ENCODE measurements at regions not wholly inside any gene's neighbourhood (a gene's known extent, or its start where the extent isn't known, plus 50 kb on each side); places are given as distances from the start of the nearest gene placed in this dataset. TPM values are rescaled to one million over a fixed set of nuclear protein-coding genes. Genes with fewer than 3 reads are reported as not detected.

GRCh38 chr2:33660416-33661123 is 61.5 kb upstream of the FAM98A start:
- Histone ChIP-seq H3K9me3 (no peaks in the 10 kb centered on the region), H3K4me1 (no peaks in the 10 kb centered on the region), H3K4me3 (no peak overlapping the region), H3K36me3 (replicated peaks in 1 of 2; ENCODE audit: insufficient read depth in 1 of 2, low read depth in 2 of 2) (no peaks in the 10 kb centered on the region), H3K27me3 (no peaks in the 10 kb centered on the region), H3K27ac (no peak overlapping the region)
- ATAC-seq (no peak), DNase-seq (no peak)
- WGBS, 2 donors: 61 to 62% methylated on average over 8 to 10 of the region's 10 CpGs
- TF ChIP-seq CTCF (IDR thresholded peaks at IDR 0.05) (no peak), POLR2A (IDR thresholded peaks at IDR 0.05) (no peak)
- intact Hi-C loops (cut with DNase I): no loop called here

DNA sequence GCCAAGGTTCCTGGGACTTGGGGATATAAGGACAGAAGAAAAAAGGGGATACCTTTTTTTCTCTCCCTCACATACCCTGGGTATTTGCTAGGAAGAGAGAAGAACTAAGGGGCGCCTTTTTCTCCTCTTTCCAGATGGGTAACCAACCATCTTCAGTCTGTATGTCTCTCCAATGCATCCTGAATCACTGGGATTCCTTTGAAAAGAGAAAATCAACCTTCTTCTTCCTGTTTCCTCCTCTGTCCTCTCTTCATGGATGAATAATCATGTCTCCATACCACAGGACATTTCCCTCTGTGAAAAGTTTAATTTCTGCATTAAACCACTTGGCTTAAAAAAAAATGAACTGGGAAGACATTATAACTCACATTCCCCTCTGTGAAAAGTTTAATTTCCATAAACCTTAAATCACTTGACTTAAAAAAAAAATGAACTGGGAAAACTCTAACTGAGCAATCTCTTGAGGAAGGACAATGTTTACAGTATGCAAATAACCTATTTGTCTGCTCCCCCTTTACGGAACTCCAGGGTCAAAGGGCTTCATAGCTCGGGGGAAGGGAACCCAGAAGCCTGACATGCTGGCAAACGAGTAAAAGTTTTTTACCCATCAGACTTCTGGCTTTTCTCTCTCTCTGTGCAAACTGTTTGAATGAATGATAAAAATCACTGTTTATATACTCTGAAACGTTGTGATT is 56.7 kb upstream of the FAM98A start:
- TF ChIP-seq POLR2A (IDR thresholded peaks at IDR 0.05) (no peak), CTCF (IDR thresholded peaks at IDR 0.05) (no peak)
- DNase-seq (no peak), ATAC-seq (no peak)
- WGBS, 2 donors: 51 to 53% methylated on average over 5 of the region's 5 CpGs
- Histone ChIP-seq H3K4me1 (no peaks in the 10 kb centered on the region), H3K27ac (no peak overlapping the region), H3K9me3 (no peaks in the 10 kb centered on the region), H3K36me3 (replicated peaks in 1 of 2; ENCODE audit: insufficient read depth in 1 of 2, low read depth in 2 of 2) (no peaks in the 10 kb centered on the region), H3K4me3 (no peak overlapping the region), H3K27me3 (no peaks in the 10 kb centered on the region)
- intact Hi-C loops (cut with DNase I): no loop called here

- TF ChIP-seq POLR2A (IDR thresholded peaks at IDR 0.05) (no peak), CTCF (IDR thresholded peaks at IDR 0.05) (no peak)
- intact Hi-C loops (cut with DNase I): no loop called here
Measured at GRCh38 chr2:33652830-33653229, 53.7 kb upstream of the FAM98A start.

GRCh38 chr2:33650171-33650570 is 51.1 kb upstream of the FAM98A start:
- intact Hi-C loops (cut with DNase I): no loop called here
- no peak for TF ChIP-seq CTCF (IDR thresholded peaks at IDR 0.05)
- no peak for TF ChIP-seq POLR2A (IDR thresholded peaks at IDR 0.05)
- Histone ChIP-seq H3K4me3 (no peak overlapping the region), H3K4me1 (no peaks in the 10 kb centered on the region), H3K36me3 (replicated peaks in 1 of 2; ENCODE audit: insufficient read depth in 1 of 2, low read depth in 2 of 2) (no peaks in the 10 kb centered on the region), H3K27ac (no peak overlapping the region), H3K9me3 (no peaks in the 10 kb centered on the region), H3K27me3 (no peaks in the 10 kb centered on the region)
- no peak for DNase-seq
- 30 to 56% methylated on average over 1 of the region's 1 CpG for WGBS, 2 donors
- ATAC-seq: no peak

More at GRCh38 chr2:33652830-33653229, 53.7 kb upstream of the FAM98A start:
- no peak overlapping the region for H3K4me3 ChIP-seq
- H3K36me3 ChIP-seq (replicated peaks in 1 of 2; ENCODE audit: insufficient read depth in 1 of 2, low read depth in 2 of 2): no peaks in the 10 kb centered on the region
- 72 to 83% methylated on average over 1 of the region's 1 CpG for WGBS, 2 donors
- ATAC-seq (no peak), DNase-seq (no peak)
- no peaks in the 10 kb centered on the region for H3K27me3 ChIP-seq
- no peaks in the 10 kb centered on the region for H3K4me1 ChIP-seq
- H3K27ac ChIP-seq: no peak overlapping the region
- H3K9me3 ChIP-seq: no peaks in the 10 kb centered on the region

MicroRNA genes in the stretch of these regions (microRNA counts, 767-probe panel; counts per million panel counts)
- microRNA hsa-miR-548ad: 0 to 736 counts per million in 2 donors

Small RNA genes lying in the stretch of these regions (microRNA-seq; reads per million reads assigned to microRNA genes)
- 0 reads per million in 2 donors for gene MIR548AD (ENCODE audit: borderline number of aligned reads in 2 of 2, borderline replicate concordance in 2 of 2)

Small RNA genes lying in the stretch of these regions (small RNA-seq; reads per million reads assigned to genes)
- not detected for gene AC013442.1
- not detected for gene AC083939.1
- gene MIR548AD: not detected
- not detected for gene RNU6-1117P
